ENCODE measurements at regions not wholly inside any gene's neighbourhood (a gene's known extent, or its start where the extent isn't known, plus 50 kb on each side); places are given as distances from the start of the nearest gene placed in this dataset.

- DNase-seq, result no peak
Observed at GRCh38 chr7:39892361-39892760, 57.7 kb upstream of the CDK13 start.

GRCh38 chr7:39894904-39895303 is 55.2 kb upstream of the CDK13 start:
- no peak for DNase-seq

- DNase-seq, result no peak
Observed at GRCh38 chr7:39896840-39897239, 53.2 kb upstream of the CDK13 start.

- DNase-seq, result no peak
Observed at GRCh38 chr7:39898867-39899266, 51.2 kb upstream of the CDK13 start.

Data from NCI-H748 treated with DMSO at 0.1 percent for 48 hours (cell line).